Spleen (tissue), 11 donors: ENCODE measurements at regions not wholly inside any gene's neighbourhood (a gene's known extent, or its start where the extent isn't known, plus 50 kb on each side); places are given as distances from the start of the nearest gene placed in this dataset.

Experiments used
- DNase-seq: peaks from one replicate; pipeline ENCODE4 v3.0.0-alpha.2; 2020
- H3K27ac ChIP-seq, 8 donors: fragments of 200-600 bp; sonication (generic) in 7 of 8; 1 replicate in 4 of 8; 2 replicates in 4 of 8; pipeline versions ENCODE4 v1.5.0 to v1.8.0; 2016 to 2021; ENCODE audit warnings: inconsistent platforms in 4 of 8, mild to moderate bottlenecking in 4 of 8, moderate library complexity in 1 of 8
- H3K27me3 ChIP-seq, 7 donors: fragments of 200-600 bp; sonication (generic) in 6 of 7; replicated peaks in 1 of 7; 1 replicate in 4 of 7; 2 replicates in 3 of 7; pipeline versions ENCODE4 v1.5.0 to v1.8.0; 2016 to 2021; ENCODE audit warnings: inconsistent platforms in 3 of 7, mild to moderate bottlenecking in 1 of 7
- H3K36me3 ChIP-seq, 6 donors: fragments of 200-600 bp; sonication (generic) in 5 of 6; 1 replicate in 4 of 6; 2 replicates in 2 of 6; pipeline versions ENCODE4 v1.5.0 to v1.8.0; 2016 to 2021; ENCODE audit warnings: inconsistent platforms in 2 of 6
- H3K4me1 ChIP-seq, 6 donors: fragments of 200-600 bp; sonication (generic) in 5 of 6; 1 replicate in 3 of 6; 2 replicates in 3 of 6; pipeline versions ENCODE4 v1.5.0 to v1.8.0; 2016 to 2021; ENCODE audit warnings: inconsistent platforms in 3 of 6
- H3K4me3 ChIP-seq, 8 donors: fragments of 200-600 bp; sonication (generic) in 7 of 8; 1 replicate in 4 of 8; 2 replicates in 4 of 8; pipeline versions ENCODE4 v1.5.0 to v1.8.0; 2016 to 2021; ENCODE audit warnings: inconsistent platforms in 4 of 8, mild to moderate bottlenecking in 4 of 8, moderate library complexity in 2 of 8
- H3K9me3 ChIP-seq, 8 donors: fragments of 200-600 bp; sonication (generic) in 7 of 8; 1 replicate in 4 of 8; 2 replicates in 4 of 8; pipeline versions ENCODE4 v1.5.0 to v1.8.0; 2016 to 2021; ENCODE audit warnings: inconsistent platforms in 4 of 8
- POLR2A ChIP-seq, 3 donors: fragments of 450-650 bp; IDR thresholded peaks; one replicate each; pipeline ENCODE4 v1.5.1; 2017; ENCODE audit warnings: antibody characterized with exemption in 3 of 3, mild to moderate bottlenecking in 1 of 3
- POLR2AphosphoS5 ChIP-seq, 3 donors: sonication (generic); formaldehyde crosslinking; IDR thresholded peaks; one replicate each; pipeline ENCODE4 v1.5.1; 2017; ENCODE audit warnings: antibody characterized with exemption in 3 of 3
- WGBS, 5 donors: extraction: QIAGEN DNeasy Blood & Tissue Kit in 3 of 5; methylation state at CpG; one replicate each; pipeline versions ENCODE4 v1.1.5 to v1.1.7; 2013 to 2018; 5-methylcytosine and 5-hydroxymethylcytosine counted together
- intact Hi-C: fragments of 100-400 bp; cut with DNase I; formaldehyde crosslinking; loops from one replicate; pipeline ENCODE4 v1.15.0; 2023; ENCODE audit warnings: low total_unique reads
- TF ChIP-seq, protein P1 (sequence below), 11 experiments: fragments of 200-600 bp in 7 of 11; fragments of 450-650 bp in 4 of 11; sonication (generic) in 4 of 11; IDR thresholded peaks in 8 of 11; conservative IDR thresholded peaks in 3 of 11; 1 replicate in 7 of 11; 2 replicates in 4 of 11; pipeline versions ENCODE4 v1.4.0 to v1.8.0; 2016 to 2021; ENCODE audit warnings: antibody characterized with exemption in 11 of 11, inconsistent platforms in 4 of 11, mild to moderate bottlenecking in 1 of 11
- donor health status: healthy with polysubstance abuse.
- donor health status: DM: no; HTN: no; CAD: no; lungs with moderate emphysema.
- donor health status: DM: no; HTN: no; CAD: no.
- donor health status: Bipolar disorder and iron deficiency.
- donor health status: healthy.
- donor health status: DM: no; HTN: no; CAD: no.
- donor health status: DM: yes; HTN: yes; CAD: no.

DNA sequence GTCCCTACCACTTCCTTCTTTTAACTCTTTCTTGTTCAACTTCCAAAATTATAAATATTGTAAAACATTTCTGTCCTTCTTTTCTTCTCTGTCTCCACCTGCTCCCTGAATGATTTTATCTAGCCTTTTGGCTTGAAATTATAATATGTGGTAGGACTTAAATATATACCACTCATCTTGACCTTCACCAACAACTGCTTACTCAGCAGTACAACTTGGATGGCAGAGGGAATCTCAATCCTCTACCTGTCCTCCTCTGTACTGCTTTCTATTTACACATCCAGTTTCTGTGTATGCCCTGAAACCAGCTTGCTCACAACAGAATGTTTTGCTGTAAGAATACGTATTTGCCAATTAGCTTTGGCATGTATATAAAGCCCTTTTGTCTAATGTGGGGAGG, 1392.5 kb downstream of the EPHA7 start:
- TF ChIP-seq, protein P1, sequence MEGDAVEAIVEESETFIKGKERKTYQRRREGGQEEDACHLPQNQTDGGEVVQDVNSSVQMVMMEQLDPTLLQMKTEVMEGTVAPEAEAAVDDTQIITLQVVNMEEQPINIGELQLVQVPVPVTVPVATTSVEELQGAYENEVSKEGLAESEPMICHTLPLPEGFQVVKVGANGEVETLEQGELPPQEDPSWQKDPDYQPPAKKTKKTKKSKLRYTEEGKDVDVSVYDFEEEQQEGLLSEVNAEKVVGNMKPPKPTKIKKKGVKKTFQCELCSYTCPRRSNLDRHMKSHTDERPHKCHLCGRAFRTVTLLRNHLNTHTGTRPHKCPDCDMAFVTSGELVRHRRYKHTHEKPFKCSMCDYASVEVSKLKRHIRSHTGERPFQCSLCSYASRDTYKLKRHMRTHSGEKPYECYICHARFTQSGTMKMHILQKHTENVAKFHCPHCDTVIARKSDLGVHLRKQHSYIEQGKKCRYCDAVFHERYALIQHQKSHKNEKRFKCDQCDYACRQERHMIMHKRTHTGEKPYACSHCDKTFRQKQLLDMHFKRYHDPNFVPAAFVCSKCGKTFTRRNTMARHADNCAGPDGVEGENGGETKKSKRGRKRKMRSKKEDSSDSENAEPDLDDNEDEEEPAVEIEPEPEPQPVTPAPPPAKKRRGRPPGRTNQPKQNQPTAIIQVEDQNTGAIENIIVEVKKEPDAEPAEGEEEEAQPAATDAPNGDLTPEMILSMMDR (IDR thresholded peaks at IDR 0.05 in 8 of 11, conservative IDR thresholded peaks at IDR 0.05 in 3 of 11) = no peak
- TF ChIP-seq POLR2A (IDR thresholded peaks at IDR 0.05) = no peak
- TF ChIP-seq POLR2AphosphoS5 (IDR thresholded peaks at IDR 0.05) = no peak
- H3K27ac ChIP-seq = no peak overlapping the region
- intact Hi-C loops = no loop called here
- no peak for DNase-seq
- peaks cover 0 to 7% (median 2%) of the 10 kb centered on the region in 8 donors for H3K9me3 ChIP-seq
- H3K27me3 ChIP-seq = no peaks in the 10 kb centered on the region
- H3K36me3 ChIP-seq = no peaks in the 10 kb centered on the region
- no peak overlapping the region for H3K4me3 ChIP-seq
- H3K4me1 ChIP-seq = no peaks in the 10 kb centered on the region
- WGBS, 5 donors = 78 to 95% (median 89%) methylated on average over 1 of the region's 1 CpG

DNA sequence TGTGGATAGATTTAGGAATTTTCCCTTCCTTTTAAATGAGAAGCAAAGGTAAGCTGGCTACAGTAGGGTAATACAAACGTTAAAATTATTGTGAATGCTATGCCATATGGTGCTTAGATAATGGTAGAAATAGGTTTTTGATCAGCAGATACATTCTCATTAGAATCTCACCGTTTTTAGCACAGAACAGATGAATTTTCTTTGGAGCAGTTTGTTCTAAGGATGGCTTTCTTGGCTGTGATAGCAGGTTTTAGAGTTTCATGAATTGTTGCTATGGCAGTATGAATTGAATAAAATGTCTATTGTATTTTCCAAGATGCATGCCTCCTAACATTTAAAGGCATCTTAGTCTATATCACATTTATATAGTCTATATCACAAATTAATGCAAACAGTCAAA, 1394.5 kb downstream of the EPHA7 start:
- H3K9me3 ChIP-seq = peaks cover 0 to under 1% (median 0%) of the 10 kb centered on the region in 8 donors
- no peaks in the 10 kb centered on the region for H3K4me1 ChIP-seq
- WGBS, 5 donors = 46 to 58% (median 53%) methylated on average over 2 of the region's 2 CpGs
- intact Hi-C loops = no loop called here
- no peak overlapping the region for H3K4me3 ChIP-seq
- TF ChIP-seq POLR2AphosphoS5 (IDR thresholded peaks at IDR 0.05) (no peak), POLR2A (IDR thresholded peaks at IDR 0.05) (no peak)
- TF ChIP-seq, protein P1 (IDR thresholded peaks at IDR 0.05 in 8 of 11, conservative IDR thresholded peaks at IDR 0.05 in 3 of 11) = no peak
- no peaks in the 10 kb centered on the region for H3K36me3 ChIP-seq
- DNase-seq = no peak
- no peaks in the 10 kb centered on the region for H3K27me3 ChIP-seq
- no peak overlapping the region for H3K27ac ChIP-seq

DNA sequence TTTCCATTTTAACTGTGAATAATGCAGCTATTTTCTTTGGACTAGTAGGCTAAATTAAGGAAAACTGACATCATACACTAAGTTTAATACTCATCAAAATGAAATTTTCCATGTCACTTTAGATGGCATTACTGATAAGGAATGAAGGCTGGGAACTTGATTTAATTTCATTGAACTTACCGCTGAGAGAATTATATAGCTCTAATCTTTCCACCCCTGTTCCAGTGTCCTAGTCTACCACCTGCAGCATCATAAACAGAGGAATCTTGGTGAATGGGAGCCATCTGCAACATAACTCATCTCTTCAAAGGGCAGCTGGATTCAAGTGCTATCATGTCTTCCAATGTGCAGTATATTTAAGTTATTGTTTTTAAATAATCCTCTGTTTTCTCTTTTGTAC, 1395.2 kb downstream of the EPHA7 start:
- intact Hi-C loops = no loop called here

DNA sequence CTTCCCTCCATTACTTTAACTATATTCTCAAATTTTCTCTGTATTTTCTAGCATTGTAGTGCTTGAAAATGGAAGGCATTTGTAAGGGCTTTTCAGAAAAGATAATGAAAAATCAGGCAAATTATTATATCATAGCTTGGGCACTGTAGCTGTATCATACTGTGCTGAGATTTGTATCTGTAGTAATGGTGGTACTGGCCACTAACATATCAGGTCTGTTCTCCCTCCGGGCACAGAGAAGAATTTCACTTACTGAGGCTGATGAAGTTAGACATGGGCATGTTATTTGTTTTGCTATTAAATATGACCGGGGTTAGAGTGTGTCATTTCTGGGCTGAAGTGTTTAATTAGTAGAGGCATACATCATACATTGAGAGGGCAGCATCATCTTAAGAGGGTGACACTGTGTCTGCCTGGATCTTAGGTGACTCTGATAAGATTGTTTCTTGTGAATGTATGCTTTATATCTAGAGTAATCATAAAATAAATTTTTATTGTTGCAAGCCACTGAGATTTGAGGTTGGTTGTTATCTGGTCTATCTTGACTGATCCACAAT, 1395.9 kb downstream of the EPHA7 start:
- Histone ChIP-seq H3K4me3 (no peak overlapping the region), H3K27me3 (no peaks in the 10 kb centered on the region), H3K9me3 (no peaks in the 10 kb centered on the region), H3K36me3 (no peaks in the 10 kb centered on the region), H3K4me1 (no peaks in the 10 kb centered on the region), H3K27ac (no peak overlapping the region)
- intact Hi-C loops = no loop called here
- DNase-seq = no peak
- WGBS, 5 donors = 79 to 88% (median 85%) methylated on average over 2 of the region's 2 CpGs
- TF ChIP-seq, protein P1 (IDR thresholded peaks at IDR 0.05 in 8 of 11, conservative IDR thresholded peaks at IDR 0.05 in 3 of 11) = no peak
- TF ChIP-seq POLR2A (IDR thresholded peaks at IDR 0.05) (no peak), POLR2AphosphoS5 (IDR thresholded peaks at IDR 0.05) (no peak)

More for the DNA sequence above, 1395.2 kb downstream of the EPHA7 start:
- DNase-seq = no peak
- H3K27me3 ChIP-seq = no peaks in the 10 kb centered on the region
- 74 to 93% (median 86%) methylated on average over 1 of the region's 1 CpG for WGBS, 5 donors
- H3K4me1 ChIP-seq = no peaks in the 10 kb centered on the region
- H3K27ac ChIP-seq = no peak overlapping the region
- H3K4me3 ChIP-seq = no peak overlapping the region
- TF ChIP-seq POLR2AphosphoS5 (IDR thresholded peaks at IDR 0.05) (no peak), POLR2A (IDR thresholded peaks at IDR 0.05) (no peak)
- TF ChIP-seq, protein P1 (IDR thresholded peaks at IDR 0.05 in 8 of 11, conservative IDR thresholded peaks at IDR 0.05 in 3 of 11) = no peak
- no peaks in the 10 kb centered on the region for H3K9me3 ChIP-seq
- no peaks in the 10 kb centered on the region for H3K36me3 ChIP-seq
